ENCODE measurements at regions not wholly inside any gene's neighbourhood (a gene's known extent, or its start where the extent isn't known, plus 50 kb on each side); places are given as distances from the start of the nearest gene placed in this dataset.

DNA sequence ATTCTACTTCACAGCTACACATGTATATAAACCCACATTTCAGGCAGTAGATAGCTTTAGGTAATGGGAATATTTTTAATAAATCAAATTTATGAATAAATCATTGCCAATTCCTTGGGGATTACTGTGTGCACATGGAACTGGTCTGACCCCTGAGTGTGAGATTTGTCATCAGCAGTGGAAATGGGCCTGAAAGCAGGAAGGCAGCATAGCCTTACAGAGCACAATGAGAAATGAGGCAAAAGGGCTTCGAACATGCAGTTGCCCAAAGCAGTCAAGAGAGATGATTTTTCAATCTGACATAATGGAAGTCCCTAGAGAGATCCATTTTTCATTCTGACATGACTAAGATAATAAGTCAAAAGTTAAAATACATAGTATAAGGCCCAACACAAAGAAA, 599.2 kb downstream of the TUSC7 start:
- H2AFZ ChIP-seq: no peak overlapping the region
- no peaks in the 10 kb centered on the region for H3K9me3 Mint-ChIP-seq
- no peaks in the 10 kb centered on the region for H3F3A ChIP-seq (replicated peaks; ENCODE audit: low read depth)
- H3K4me2 ChIP-seq: no peak overlapping the region
- H3K4me1 Mint-ChIP-seq: peaks cover 1% of the 10 kb centered on the region; the same call in 2 of the 3 replicates
- no peaks in the 10 kb centered on the region for H4K20me1 ChIP-seq (replicated peaks; ENCODE audit: insufficient read depth)
- H3K79me2 ChIP-seq (replicated peaks; ENCODE audit: insufficient read depth): no peaks in the 10 kb centered on the region
- no peaks in the 10 kb centered on the region for H3K9me2 ChIP-seq (ENCODE audit: insufficient read depth)
- no peak for DNase-seq (ENCODE audit: low spot score)
- no peaks in the 10 kb centered on the region for H3K36me3 ChIP-seq (ENCODE audit: insufficient read depth)
- H3K27me3 Mint-ChIP-seq (ENCODE audit: insufficient read depth, low read depth, poor library complexity): no peaks in the 10 kb centered on the region
- H3K4me1 ChIP-seq (ENCODE audit: insufficient read depth): peaks cover under 1% of the 10 kb centered on the region; the same call in 1 of the 2 replicates
- H3K27ac ChIP-seq (ENCODE audit: low read depth): no peak overlapping the region
- H3K4me3 Mint-ChIP-seq: no peak overlapping the region
- no peak overlapping the region for H3K27ac Mint-ChIP-seq
- TF ChIP-seq, protein P1, sequence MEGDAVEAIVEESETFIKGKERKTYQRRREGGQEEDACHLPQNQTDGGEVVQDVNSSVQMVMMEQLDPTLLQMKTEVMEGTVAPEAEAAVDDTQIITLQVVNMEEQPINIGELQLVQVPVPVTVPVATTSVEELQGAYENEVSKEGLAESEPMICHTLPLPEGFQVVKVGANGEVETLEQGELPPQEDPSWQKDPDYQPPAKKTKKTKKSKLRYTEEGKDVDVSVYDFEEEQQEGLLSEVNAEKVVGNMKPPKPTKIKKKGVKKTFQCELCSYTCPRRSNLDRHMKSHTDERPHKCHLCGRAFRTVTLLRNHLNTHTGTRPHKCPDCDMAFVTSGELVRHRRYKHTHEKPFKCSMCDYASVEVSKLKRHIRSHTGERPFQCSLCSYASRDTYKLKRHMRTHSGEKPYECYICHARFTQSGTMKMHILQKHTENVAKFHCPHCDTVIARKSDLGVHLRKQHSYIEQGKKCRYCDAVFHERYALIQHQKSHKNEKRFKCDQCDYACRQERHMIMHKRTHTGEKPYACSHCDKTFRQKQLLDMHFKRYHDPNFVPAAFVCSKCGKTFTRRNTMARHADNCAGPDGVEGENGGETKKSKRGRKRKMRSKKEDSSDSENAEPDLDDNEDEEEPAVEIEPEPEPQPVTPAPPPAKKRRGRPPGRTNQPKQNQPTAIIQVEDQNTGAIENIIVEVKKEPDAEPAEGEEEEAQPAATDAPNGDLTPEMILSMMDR (conservative IDR thresholded peaks at IDR 0.05; ENCODE audit: low read depth in 2 of 2): no peak
- H3K36me3 Mint-ChIP-seq (ENCODE audit: low read depth): no peaks in the 10 kb centered on the region
- no peaks in the 10 kb centered on the region for H3K27me3 ChIP-seq (ENCODE audit: insufficient read depth)
- no peak overlapping the region for H3K4me3 ChIP-seq
- no peak for ATAC-seq

DNA sequence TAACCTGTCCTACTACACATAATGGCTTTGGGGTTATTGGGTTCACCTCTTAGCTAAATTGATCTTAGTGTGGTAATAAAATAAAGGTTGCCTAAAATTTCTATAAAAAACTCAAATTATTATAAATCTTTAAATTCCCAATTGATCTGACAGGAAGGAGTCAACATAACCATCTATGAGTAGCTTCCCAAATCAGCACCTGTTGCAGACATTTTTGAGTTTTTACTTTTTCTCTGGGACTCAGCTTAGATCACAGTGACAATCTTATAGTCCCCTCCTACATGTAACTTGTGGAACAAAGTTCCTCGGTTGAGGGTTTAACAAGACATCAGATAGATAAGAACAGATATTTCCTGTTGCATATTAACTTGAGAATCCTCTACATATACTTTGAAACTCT, 601.0 kb downstream of the TUSC7 start:
- no peaks in the 10 kb centered on the region for H3K36me3 Mint-ChIP-seq (ENCODE audit: low read depth)
- no peak overlapping the region for H3K4me3 ChIP-seq
- no peak overlapping the region for H2AFZ ChIP-seq
- TF ChIP-seq, protein P1 (conservative IDR thresholded peaks at IDR 0.05; ENCODE audit: low read depth in 2 of 2): no peak
- TF ChIP-seq, protein P2, sequence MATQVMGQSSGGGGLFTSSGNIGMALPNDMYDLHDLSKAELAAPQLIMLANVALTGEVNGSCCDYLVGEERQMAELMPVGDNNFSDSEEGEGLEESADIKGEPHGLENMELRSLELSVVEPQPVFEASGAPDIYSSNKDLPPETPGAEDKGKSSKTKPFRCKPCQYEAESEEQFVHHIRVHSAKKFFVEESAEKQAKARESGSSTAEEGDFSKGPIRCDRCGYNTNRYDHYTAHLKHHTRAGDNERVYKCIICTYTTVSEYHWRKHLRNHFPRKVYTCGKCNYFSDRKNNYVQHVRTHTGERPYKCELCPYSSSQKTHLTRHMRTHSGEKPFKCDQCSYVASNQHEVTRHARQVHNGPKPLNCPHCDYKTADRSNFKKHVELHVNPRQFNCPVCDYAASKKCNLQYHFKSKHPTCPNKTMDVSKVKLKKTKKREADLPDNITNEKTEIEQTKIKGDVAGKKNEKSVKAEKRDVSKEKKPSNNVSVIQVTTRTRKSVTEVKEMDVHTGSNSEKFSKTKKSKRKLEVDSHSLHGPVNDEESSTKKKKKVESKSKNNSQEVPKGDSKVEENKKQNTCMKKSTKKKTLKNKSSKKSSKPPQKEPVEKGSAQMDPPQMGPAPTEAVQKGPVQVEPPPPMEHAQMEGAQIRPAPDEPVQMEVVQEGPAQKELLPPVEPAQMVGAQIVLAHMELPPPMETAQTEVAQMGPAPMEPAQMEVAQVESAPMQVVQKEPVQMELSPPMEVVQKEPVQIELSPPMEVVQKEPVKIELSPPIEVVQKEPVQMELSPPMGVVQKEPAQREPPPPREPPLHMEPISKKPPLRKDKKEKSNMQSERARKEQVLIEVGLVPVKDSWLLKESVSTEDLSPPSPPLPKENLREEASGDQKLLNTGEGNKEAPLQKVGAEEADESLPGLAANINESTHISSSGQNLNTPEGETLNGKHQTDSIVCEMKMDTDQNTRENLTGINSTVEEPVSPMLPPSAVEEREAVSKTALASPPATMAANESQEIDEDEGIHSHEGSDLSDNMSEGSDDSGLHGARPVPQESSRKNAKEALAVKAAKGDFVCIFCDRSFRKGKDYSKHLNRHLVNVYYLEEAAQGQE (IDR thresholded peaks at IDR 0.05; ENCODE audit: unreplicated experiment): no peak
- TF ChIP-seq ZNF114 (CRISPR knock-in tag; IDR thresholded peaks at IDR 0.05) (no peak), EZH2phosphoT487 (IDR thresholded peaks at IDR 0.05; ENCODE audit: unreplicated experiment) (no peak), ZNF331 (CRISPR knock-in tag; IDR thresholded peaks at IDR 0.05; ENCODE audit: low read depth) (no peak), STAT1 (IDR thresholded peaks at IDR 0.05; ENCODE audit: unreplicated experiment) (no peak), POLR2AphosphoS5 (IDR thresholded peaks at IDR 0.05; ENCODE audit: low read depth) (no peak)
- TF ChIP-seq, protein P3, sequence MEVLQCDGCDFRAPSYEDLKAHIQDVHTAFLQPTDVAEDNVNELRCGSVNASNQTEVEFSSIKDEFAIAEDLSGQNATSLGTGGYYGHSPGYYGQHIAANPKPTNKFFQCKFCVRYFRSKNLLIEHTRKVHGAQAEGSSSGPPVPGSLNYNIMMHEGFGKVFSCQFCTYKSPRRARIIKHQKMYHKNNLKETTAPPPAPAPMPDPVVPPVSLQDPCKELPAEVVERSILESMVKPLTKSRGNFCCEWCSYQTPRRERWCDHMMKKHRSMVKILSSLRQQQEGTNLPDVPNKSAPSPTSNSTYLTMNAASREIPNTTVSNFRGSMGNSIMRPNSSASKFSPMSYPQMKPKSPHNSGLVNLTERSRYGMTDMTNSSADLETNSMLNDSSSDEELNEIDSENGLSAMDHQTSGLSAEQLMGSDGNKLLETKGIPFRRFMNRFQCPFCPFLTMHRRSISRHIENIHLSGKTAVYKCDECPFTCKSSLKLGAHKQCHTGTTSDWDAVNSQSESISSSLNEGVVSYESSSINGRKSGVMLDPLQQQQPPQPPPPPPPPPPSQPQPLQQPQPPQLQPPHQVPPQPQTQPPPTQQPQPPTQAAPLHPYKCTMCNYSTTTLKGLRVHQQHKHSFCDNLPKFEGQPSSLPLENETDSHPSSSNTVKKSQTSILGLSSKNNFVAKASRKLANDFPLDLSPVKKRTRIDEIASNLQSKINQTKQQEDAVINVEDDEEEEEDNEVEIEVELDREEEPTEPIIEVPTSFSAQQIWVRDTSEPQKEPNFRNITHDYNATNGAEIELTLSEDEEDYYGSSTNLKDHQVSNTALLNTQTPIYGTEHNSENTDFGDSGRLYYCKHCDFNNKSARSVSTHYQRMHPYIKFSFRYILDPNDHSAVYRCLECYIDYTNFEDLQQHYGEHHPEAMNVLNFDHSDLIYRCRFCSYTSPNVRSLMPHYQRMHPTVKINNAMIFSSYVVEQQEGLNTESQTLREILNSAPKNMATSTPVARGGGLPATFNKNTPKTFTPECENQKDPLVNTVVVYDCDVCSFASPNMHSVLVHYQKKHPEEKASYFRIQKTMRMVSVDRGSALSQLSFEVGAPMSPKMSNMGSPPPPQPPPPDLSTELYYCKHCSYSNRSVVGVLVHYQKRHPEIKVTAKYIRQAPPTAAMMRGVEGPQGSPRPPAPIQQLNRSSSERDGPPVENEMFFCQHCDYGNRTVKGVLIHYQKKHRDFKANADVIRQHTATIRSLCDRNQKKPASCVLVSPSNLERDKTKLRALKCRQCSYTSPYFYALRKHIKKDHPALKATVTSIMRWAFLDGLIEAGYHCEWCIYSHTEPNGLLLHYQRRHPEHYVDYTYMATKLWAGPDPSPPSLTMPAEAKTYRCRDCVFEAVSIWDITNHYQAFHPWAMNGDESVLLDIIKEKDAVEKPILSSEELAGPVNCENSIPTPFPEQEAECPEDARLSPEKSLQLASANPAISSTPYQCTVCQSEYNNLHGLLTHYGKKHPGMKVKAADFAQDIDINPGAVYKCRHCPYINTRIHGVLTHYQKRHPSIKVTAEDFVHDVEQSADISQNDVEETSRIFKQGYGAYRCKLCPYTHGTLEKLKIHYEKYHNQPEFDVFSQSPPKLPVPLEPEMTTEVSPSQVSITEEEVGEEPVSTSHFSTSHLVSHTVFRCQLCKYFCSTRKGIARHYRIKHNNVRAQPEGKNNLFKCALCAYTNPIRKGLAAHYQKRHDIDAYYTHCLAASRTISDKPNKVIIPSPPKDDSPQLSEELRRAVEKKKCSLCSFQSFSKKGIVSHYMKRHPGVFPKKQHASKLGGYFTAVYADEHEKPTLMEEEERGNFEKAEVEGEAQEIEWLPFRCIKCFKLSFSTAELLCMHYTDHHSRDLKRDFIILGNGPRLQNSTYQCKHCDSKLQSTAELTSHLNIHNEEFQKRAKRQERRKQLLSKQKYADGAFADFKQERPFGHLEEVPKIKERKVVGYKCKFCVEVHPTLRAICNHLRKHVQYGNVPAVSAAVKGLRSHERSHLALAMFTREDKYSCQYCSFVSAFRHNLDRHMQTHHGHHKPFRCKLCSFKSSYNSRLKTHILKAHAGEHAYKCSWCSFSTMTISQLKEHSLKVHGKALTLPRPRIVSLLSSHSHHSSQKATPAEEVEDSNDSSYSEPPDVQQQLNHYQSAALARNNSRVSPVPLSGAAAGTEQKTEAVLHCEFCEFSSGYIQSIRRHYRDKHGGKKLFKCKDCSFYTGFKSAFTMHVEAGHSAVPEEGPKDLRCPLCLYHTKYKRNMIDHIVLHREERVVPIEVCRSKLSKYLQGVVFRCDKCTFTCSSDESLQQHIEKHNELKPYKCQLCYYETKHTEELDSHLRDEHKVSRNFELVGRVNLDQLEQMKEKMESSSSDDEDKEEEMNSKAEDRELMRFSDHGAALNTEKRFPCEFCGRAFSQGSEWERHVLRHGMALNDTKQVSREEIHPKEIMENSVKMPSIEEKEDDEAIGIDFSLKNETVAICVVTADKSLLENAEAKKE (CRISPR knock-in tag; IDR thresholded peaks at IDR 0.05): no peak

More for the DNA sequence above, 601.0 kb downstream of the TUSC7 start:
- ATAC-seq (no peak), DNase-seq (ENCODE audit: low spot score) (no peak)
- Histone ChIP-seq H3K4me1 (ENCODE audit: insufficient read depth) (peaks cover 7% of the 10 kb centered on the region; the same call in 1 of the 2 replicates), H3K9me2 (ENCODE audit: insufficient read depth) (0 out of 2 replicates have a peak, but pooled peaks cover 4% of the 10 kb centered on the region), H3K36me3 (ENCODE audit: insufficient read depth) (no peaks in the 10 kb centered on the region), H3K27me3 (ENCODE audit: insufficient read depth) (no peaks in the 10 kb centered on the region), H3F3A (replicated peaks; ENCODE audit: low read depth) (no peaks in the 10 kb centered on the region), H4K20me1 (replicated peaks; ENCODE audit: insufficient read depth) (no peaks in the 10 kb centered on the region), H3K27ac (ENCODE audit: low read depth) (no peak overlapping the region), H3K4me2 (no peak overlapping the region), H3K79me2 (replicated peaks; ENCODE audit: insufficient read depth) (no peaks in the 10 kb centered on the region)
- Mint-ChIP-seq H3K27me3 (ENCODE audit: insufficient read depth, low read depth, poor library complexity) (peaks cover 3% of the 10 kb centered on the region), H3K4me1 (peaks cover 7% of the 10 kb centered on the region), H3K4me3 (no peak overlapping the region), H3K27ac (no peak overlapping the region), H3K9me3 (no peaks in the 10 kb centered on the region)

Data from GM23338 (cell line).